Gastroesophageal sphincter (tissue), 3 donors: ENCODE measurements at regions not wholly inside any gene's neighbourhood (a gene's known extent, or its start where the extent isn't known, plus 50 kb on each side); places are given as distances from the start of the nearest gene placed in this dataset.

Source experiments
- CTCF ChIP-seq, 4 experiments: fragments of 200-600 bp in 2 of 4; fragments of 450-650 bp in 2 of 4; sonication (generic) in 1 of 4; IDR thresholded peaks; one replicate each; pipeline ENCODE4 v1.5.1; 2017 to 2019; ENCODE audit warnings: antibody characterized with exemption in 4 of 4, mild to moderate bottlenecking in 2 of 4, moderate library complexity in 2 of 4
- EP300 ChIP-seq: sonication (generic); formaldehyde crosslinking; IDR thresholded peaks from one replicate; pipeline ENCODE4 v1.6.1; 2017; ENCODE audit warnings: antibody characterized with exemption, mild to moderate bottlenecking
- POLR2A ChIP-seq, 2 donors: fragments of 450-650 bp; IDR thresholded peaks; one replicate each; pipeline ENCODE4 v1.6.1; 2017; ENCODE audit warnings: antibody characterized with exemption in 2 of 2, mild to moderate bottlenecking in 2 of 2, moderate library complexity in 1 of 2
- POLR2AphosphoS5 ChIP-seq: sonication (generic); formaldehyde crosslinking; IDR thresholded peaks from one replicate; pipeline ENCODE4 v1.6.1; 2017; ENCODE audit warnings: antibody characterized with exemption

- TF ChIP-seq CTCF (IDR thresholded peaks at IDR 0.05): no peak
- no peak for TF ChIP-seq POLR2AphosphoS5
- TF ChIP-seq EP300: no peak
- TF ChIP-seq POLR2A (IDR thresholded peaks at IDR 0.05): no peak
These were observed 113.8 kb upstream of the CCL21 start for GRCh38 chr9:34823778-34824177.
